22Rv1 (cell line): ENCODE measurements at regions not wholly inside any gene's neighbourhood (a gene's known extent, or its start where the extent isn't known, plus 50 kb on each side); places are given as distances from the start of the nearest gene placed in this dataset.

Experiments
- CTCF ChIP-seq: fragments of 450-650 bp; IDR thresholded peaks from 2 replicates; pipeline ENCODE4 v1.5.1; 2017; ENCODE audit warnings: mild to moderate bottlenecking
- ZFX ChIP-seq: fragments of 450-650 bp; IDR thresholded peaks from 2 replicates; pipeline ENCODE4 v1.6.1; 2017; ENCODE audit warnings: antibody characterized with exemption, borderline replicate concordance

DNA sequence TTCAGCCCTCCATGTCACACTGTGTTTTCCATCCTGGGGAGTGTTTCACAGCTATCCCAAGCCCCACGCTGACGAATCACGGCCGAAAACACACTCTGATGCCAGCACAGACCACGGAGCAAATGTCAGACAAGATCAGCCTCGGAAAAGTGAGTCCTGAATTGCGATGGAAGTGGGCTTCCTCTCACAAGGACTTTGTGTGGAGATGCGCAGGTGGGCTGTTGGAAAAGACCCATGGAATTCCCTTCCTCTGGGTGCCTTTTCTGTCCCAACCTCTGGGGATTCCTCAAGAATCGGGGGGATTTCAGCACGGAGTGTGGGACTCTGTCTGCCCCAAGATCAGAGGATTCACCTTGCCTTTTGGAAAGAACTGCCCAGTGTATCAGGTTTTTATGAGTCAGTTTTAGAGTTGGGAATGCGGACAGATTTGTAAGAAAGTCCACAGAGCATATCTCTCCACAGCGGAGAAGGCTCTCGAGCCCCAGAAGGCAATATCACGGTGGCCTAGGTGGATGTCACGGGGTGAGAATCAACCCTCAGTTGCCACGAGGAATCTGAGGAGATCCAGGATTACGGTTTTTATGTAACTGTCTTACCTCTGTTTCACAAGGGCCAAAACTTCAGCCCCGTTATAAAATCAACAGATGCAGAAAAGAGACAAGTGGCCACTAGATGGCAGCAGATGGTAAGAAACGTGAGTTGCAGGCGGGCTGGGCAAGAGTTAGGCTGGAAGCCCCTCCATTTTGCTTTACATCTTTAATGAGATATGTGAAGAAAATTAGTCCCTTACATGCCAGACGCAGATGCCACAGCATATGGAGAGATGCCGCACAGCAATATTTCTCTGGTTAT lies 201.9 kb downstream of the DAD1 start:
- peak; percentile 86 for TF ChIP-seq CTCF
- TF ChIP-seq ZFX = no peak
